ENCODE measurements at regions not wholly inside any gene's neighbourhood (a gene's known extent, or its start where the extent isn't known, plus 50 kb on each side); places are given as distances from the start of the nearest gene placed in this dataset.
"Not testable (repeated sequence)": the region's sequence is repeated elsewhere in the genome, so short reads cannot be mapped to it uniquely, and the experiment has no call there.

DNA sequence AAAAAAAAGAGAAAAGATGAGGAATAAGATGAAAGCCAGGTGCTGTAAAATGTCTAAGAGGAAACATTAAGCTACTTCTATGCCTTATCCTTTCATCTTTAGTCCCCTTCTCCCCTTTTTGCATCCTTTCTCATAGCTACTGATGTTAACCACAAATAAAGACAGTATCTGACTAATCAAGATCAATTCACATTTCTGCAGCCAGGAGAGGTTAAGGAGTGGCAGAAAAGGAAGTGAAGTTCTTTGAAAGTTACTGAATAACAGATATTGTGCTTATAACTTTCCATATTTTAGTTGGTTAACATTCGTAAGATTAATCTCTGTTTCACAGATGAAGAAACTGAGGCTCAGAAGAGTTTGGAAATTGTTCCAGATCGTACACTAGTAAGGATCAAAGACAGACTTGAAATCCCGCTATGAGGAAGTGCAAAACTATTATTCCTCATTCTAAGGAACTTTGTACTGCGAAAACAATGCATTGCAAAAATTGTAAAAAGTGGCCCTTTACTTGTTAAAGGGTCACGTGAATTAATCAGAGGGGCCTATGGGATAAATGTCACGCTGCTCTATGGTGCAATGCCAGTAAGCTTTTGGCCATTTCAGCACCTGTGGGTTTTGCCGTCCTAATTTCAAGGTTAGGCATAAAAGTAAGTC is 117.7 kb upstream of the GRM7 start:
- no peak for DNase-seq (ENCODE audit: low read depth)
- Histone ChIP-seq H3K4me3 (ENCODE audit: low read depth, low read length) (no peak overlapping the region), H3K27me3 (ENCODE audit: control insufficient read depth, insufficient read depth, low read length) (no peaks in the 10 kb centered on the region), H3K36me3 (ENCODE audit: control insufficient read depth, insufficient read depth, low read length) (no peaks in the 10 kb centered on the region)
- TF ChIP-seq, protein P1, sequence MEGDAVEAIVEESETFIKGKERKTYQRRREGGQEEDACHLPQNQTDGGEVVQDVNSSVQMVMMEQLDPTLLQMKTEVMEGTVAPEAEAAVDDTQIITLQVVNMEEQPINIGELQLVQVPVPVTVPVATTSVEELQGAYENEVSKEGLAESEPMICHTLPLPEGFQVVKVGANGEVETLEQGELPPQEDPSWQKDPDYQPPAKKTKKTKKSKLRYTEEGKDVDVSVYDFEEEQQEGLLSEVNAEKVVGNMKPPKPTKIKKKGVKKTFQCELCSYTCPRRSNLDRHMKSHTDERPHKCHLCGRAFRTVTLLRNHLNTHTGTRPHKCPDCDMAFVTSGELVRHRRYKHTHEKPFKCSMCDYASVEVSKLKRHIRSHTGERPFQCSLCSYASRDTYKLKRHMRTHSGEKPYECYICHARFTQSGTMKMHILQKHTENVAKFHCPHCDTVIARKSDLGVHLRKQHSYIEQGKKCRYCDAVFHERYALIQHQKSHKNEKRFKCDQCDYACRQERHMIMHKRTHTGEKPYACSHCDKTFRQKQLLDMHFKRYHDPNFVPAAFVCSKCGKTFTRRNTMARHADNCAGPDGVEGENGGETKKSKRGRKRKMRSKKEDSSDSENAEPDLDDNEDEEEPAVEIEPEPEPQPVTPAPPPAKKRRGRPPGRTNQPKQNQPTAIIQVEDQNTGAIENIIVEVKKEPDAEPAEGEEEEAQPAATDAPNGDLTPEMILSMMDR (IDR thresholded peaks at IDR 0.05; ENCODE audit: insufficient read depth, low read length, poor library complexity, severe bottlenecking): no peak

DNA sequence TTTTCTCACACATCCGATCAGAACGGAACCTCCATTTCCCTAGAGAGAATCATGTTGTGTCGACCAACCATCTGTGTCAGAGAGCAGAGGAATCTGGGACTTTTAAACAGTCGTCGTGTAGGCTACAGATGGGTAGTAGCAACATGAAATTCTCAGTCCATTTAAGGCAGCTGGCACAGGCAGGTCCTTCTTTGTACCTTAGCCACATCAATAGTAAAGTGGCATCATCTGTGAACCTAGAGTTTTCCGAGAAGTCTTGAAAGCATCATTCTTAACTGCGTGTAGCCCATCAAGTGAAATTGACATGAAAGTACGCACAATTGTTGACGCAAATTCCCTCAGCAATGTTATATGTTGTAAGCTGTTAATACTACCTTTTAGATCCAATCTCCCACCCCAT is 114.5 kb upstream of the GRM7 start:
- Histone ChIP-seq H3K27me3 (ENCODE audit: control insufficient read depth, insufficient read depth, low read length) (no peaks in the 10 kb centered on the region), H3K4me3 (ENCODE audit: low read depth, low read length) (no peak overlapping the region), H3K36me3 (ENCODE audit: control insufficient read depth, insufficient read depth, low read length) (no peaks in the 10 kb centered on the region)
- DNase-seq (ENCODE audit: low read depth): no peak
- TF ChIP-seq, protein P1 (IDR thresholded peaks at IDR 0.05; ENCODE audit: insufficient read depth, low read length, poor library complexity, severe bottlenecking): no peak

DNA sequence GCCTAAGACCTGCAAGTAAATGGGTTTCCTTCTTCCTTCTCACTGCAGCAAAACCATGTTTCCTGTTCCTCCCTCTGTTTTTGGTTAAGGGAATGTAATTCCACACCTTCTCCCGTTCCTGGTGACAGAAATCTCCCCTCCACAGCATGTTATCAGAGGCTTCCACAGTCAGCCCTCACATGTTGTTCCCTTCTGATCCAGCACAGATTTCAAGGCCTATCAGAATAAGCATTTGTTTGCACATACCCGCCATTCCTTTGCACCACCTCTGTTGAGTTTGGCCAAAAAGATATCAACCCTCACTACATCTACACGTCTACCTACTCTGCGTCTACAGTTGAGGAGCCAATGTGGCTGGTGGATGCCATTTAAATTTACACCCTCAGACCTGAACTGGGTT is 113.9 kb upstream of the GRM7 start:
- TF ChIP-seq, protein P1 (IDR thresholded peaks at IDR 0.05; ENCODE audit: insufficient read depth, low read length, poor library complexity, severe bottlenecking): no peak
- Histone ChIP-seq H3K4me3 (ENCODE audit: low read depth, low read length) (no peak overlapping the region), H3K27me3 (ENCODE audit: control insufficient read depth, insufficient read depth, low read length) (no peaks in the 10 kb centered on the region), H3K36me3 (ENCODE audit: control insufficient read depth, insufficient read depth, low read length) (no peaks in the 10 kb centered on the region)
- no peak for DNase-seq (ENCODE audit: low read depth)

DNA sequence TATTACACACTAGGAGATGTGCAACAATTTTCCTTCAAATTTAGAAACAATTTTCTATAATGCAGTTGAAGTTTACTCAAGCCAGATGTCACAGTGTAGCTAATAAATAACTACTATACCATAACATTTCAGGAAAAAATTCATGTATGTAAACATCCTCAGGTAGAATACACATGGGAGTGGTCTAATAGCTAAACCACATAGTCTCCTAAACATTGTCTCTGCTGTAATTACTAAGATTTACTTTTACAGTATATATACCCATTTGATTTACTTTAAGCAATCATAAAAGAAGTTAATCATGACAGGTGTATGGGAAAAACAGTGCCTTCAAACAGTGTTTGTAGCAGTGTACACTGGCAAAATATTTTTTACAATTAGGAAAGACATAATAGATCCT is 110.1 kb upstream of the GRM7 start:
- TF ChIP-seq, protein P1 (IDR thresholded peaks at IDR 0.05; ENCODE audit: insufficient read depth, low read length, poor library complexity, severe bottlenecking): no peak
- Histone ChIP-seq H3K4me3 (ENCODE audit: low read depth, low read length) (no peak overlapping the region), H3K27me3 (ENCODE audit: control insufficient read depth, insufficient read depth, low read length) (no peaks in the 10 kb centered on the region), H3K36me3 (ENCODE audit: control insufficient read depth, insufficient read depth, low read length) (no peaks in the 10 kb centered on the region)
- no peak for DNase-seq (ENCODE audit: low read depth)

DNA sequence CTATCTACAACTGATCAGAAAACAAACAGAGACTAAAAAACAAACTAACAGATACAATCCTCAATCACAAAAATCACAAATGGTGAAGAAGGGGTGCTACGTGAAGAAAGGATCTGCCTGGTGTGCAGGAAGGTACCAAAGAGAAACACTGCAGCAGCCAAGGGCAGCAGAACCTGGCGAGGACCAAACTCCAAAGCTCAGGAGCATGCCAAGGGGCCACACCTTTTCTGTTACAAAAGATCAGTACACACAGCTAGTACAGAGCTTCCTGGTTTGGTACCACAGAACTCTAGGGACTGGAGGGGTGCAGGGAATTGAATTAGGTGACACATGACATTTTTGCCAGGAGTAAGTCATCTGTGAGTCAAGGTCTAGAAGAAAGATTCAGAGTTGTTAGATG is 107.4 kb upstream of the GRM7 start:
- Histone ChIP-seq H3K27me3 (ENCODE audit: control insufficient read depth, insufficient read depth, low read length) (no peaks in the 10 kb centered on the region), H3K4me3 (ENCODE audit: low read depth, low read length) (no peak overlapping the region), H3K36me3 (ENCODE audit: control insufficient read depth, insufficient read depth, low read length) (no peaks in the 10 kb centered on the region)
- TF ChIP-seq, protein P1 (IDR thresholded peaks at IDR 0.05; ENCODE audit: insufficient read depth, low read length, poor library complexity, severe bottlenecking): no peak
- no peak for DNase-seq (ENCODE audit: low read depth)

DNA sequence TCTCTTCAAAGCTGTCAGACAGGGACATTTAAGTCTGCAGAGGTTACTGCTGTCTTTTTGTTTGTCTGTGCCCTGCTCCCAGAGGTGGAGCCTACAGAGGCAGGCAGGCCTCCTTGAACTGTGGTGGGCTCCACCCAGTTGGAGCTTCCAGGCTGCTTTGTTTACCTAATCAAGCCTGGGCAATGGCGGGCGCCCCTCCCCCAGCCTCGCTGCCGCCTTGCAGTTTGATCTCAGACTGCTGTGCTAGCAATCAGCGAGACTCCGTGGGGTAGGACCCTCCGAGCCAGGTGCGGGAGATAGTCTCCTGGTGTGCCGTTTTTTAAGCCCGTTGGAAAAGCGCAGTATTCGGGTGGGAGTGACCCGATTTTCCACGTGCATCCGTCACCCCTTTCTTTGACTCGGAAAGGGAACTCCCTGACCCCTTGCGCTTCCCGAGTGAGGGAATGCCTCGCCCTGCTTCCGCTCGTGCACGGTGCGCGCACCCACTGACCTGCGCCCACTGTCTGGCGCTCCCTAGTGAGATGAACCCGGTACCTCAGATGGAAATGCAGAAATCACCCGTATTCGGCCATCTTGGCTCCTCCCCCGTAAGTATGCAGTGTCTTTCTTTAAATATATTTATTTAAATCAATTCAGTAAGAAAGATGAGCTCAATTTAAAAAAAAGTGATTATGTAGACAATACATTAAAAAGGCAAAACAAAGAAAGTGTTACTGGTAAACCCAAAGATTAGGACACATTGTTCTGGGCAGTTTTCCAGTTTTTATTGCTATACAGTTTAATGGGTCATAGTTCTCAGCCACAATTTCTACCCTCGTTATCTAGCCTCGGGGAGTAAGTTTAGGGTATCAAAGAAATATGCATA is 91.2 kb upstream of the GRM7 start:
- not testable (repeated sequence) for H3K36me3 ChIP-seq (ENCODE audit: control insufficient read depth, insufficient read depth, low read length); H3K27me3 ChIP-seq (ENCODE audit: control insufficient read depth, insufficient read depth, low read length); H3K4me3 ChIP-seq (ENCODE audit: low read depth, low read length); DNase-seq (ENCODE audit: low read depth)
